ENCODE measurements at regions not wholly inside any gene's neighbourhood (a gene's known extent, or its start where the extent isn't known, plus 50 kb on each side); places are given as distances from the start of the nearest gene placed in this dataset.

DNA sequence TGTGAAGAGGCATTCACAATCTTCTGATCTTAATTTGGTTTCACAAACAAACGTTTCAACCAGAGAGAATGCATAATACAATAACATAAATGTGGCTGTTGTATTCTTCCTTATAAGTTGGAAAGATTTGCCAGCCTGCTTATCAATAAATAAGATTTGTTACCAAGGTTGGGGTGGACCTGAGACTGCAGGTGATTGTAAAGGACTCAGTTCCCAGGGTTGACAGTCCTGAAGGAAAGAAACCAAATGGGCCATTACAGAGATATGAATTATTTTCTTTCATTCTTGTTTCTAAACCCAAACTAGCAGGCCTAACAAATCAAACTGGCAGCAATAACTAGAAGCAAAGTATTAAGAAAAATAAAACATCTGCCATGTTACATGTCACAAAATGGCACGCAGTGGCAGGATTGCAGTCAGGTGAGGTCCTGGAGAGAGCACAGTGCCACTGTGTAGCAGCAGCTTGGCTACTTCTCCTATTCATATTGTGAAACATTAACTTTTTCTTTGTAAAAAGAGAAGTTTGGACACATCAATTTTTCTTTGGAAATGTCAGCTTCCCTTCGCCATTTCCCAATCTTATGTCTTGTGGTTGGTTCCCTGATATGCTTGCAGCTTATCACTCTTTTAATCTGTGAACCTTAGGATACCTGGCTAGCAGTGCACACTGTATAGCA is 133.8 kb upstream of the EMCN start:
- TF ChIP-seq CTCF (IDR thresholded peaks at IDR 0.05; ENCODE audit: borderline replicate concordance, control extremely low read depth, extremely low read depth, insufficient read depth, missing control alignments) = no peak
- DNase-seq (ENCODE audit: low spot score) = no peak
- in situ Hi-C loops (cut with MboI; ENCODE audit: low sequenced_read_pairs, unreplicated experiment) = no loop called here

GRCh38 chr4:100649417-100649816 is 131.6 kb upstream of the EMCN start:
- in situ Hi-C loops (cut with MboI; ENCODE audit: low sequenced_read_pairs, unreplicated experiment) = no loop called here
- no peak for DNase-seq (ENCODE audit: low spot score)
- no peak for TF ChIP-seq CTCF (IDR thresholded peaks at IDR 0.05; ENCODE audit: borderline replicate concordance, control extremely low read depth, extremely low read depth, insufficient read depth, missing control alignments)

GRCh38 chr4:100644150-100644549 is 126.3 kb upstream of the EMCN start:
- in situ Hi-C loops (cut with MboI; ENCODE audit: low sequenced_read_pairs, unreplicated experiment) = no loop called here
- TF ChIP-seq CTCF (IDR thresholded peaks at IDR 0.05; ENCODE audit: borderline replicate concordance, control extremely low read depth, extremely low read depth, insufficient read depth, missing control alignments) = no peak
- no peak for DNase-seq (ENCODE audit: low spot score)

DNA sequence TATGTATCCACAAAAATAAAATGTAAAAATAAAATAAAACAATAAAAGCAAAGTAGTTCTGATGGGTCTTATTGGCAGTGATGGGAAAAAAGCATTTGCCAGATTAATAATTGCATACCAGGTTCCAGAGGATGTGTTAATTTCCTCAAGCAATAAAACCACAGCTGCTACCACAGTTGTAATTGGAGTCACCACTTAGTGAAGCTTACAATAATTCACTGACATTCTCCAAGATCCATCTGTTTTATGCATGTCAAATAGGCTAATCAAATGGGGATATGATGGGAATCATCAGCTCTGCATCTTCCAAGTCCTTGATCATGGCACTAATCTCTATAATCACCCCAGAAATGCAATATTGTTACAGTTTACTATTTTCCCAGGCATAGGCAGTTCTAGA is 123.5 kb upstream of the EMCN start:
- no peak for DNase-seq (ENCODE audit: low spot score)
- in situ Hi-C loops (cut with MboI; ENCODE audit: low sequenced_read_pairs, unreplicated experiment) = no loop called here
- TF ChIP-seq CTCF (IDR thresholded peaks at IDR 0.05; ENCODE audit: borderline replicate concordance, control extremely low read depth, extremely low read depth, insufficient read depth, missing control alignments) = no peak

DNA sequence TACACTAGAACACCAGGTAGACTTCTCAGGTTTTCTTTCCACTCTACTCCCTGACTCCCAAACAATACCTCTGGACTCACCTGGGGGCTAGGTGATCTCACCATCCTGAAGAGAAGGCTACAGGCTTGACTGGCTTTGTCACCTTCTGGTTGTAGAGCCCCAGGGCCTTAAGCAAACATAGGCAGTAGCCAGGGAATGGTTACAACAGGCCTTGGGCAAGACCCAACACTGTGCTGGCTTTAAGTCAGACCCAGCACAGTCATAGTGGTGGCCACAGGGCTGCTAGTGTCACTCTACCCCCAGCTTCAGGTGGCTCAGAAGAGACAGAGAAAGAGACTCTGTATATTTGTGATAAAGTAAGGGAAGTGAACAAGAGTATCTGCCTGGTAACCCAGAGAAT is 118.1 kb upstream of the EMCN start:
- TF ChIP-seq CTCF (IDR thresholded peaks at IDR 0.05; ENCODE audit: borderline replicate concordance, control extremely low read depth, extremely low read depth, insufficient read depth, missing control alignments) = no peak
- DNase-seq (ENCODE audit: low spot score) = no peak
- in situ Hi-C loops (cut with MboI; ENCODE audit: low sequenced_read_pairs, unreplicated experiment) = no loop called here

DNA sequence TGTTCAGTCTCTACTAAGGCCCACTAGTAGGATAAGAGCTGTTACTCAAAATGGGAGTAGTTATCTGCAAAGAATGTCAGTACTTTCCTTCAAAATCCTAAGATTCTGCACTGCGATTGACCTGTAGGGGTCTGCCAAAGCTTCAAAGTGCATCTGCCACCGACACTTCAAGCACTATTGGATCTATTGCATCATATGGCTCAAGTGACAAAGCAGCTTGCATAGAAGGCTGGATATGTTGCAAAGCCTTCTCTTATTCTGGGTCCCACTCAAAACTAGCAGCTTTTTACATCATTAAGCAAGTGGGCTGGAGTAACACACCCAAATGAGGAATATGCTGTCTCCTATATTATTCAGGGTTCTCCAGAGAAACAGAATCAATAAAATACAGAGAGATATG is 115.4 kb upstream of the EMCN start:
- no peak for DNase-seq (ENCODE audit: low spot score)
- no peak for TF ChIP-seq CTCF (IDR thresholded peaks at IDR 0.05; ENCODE audit: borderline replicate concordance, control extremely low read depth, extremely low read depth, insufficient read depth, missing control alignments)
- in situ Hi-C loops (cut with MboI; ENCODE audit: low sequenced_read_pairs, unreplicated experiment) = no loop called here

Measured in GM13976 (cell line).